ENCODE measurements at regions not wholly inside any gene's neighbourhood (a gene's known extent, or its start where the extent isn't known, plus 50 kb on each side); places are given as distances from the start of the nearest gene placed in this dataset.

- TF ChIP-seq YY1 (IDR thresholded peaks at IDR 0.05; ENCODE audit: low read depth) (no peak), NFIC (IDR thresholded peaks at IDR 0.05) (no peak), TCF12 (IDR thresholded peaks at IDR 0.05; ENCODE audit: low read depth) (no peak), EP300 (IDR thresholded peaks at IDR 0.05; ENCODE audit: borderline replicate concordance) (no peak), EGR1 (IDR thresholded peaks at IDR 0.05) (no peak), CREB1 (IDR thresholded peaks at IDR 0.05; ENCODE audit: low read depth) (no peak), FOXM1 (IDR thresholded peaks at IDR 0.05; ENCODE audit: borderline replicate concordance, low read depth) (no peak), TAF1 (IDR thresholded peaks at IDR 0.05; ENCODE audit: low read depth) (no peak), ZBTB7A (IDR thresholded peaks at IDR 0.05; ENCODE audit: low read depth) (no peak), CEBPB (IDR thresholded peaks at IDR 0.05) (no peak), USF1 (IDR thresholded peaks at IDR 0.05) (no peak), MAX (IDR thresholded peaks at IDR 0.05) (no peak), RAD21 (IDR thresholded peaks at IDR 0.05; ENCODE audit: low read depth) (no peak), TEAD4 (IDR thresholded peaks at IDR 0.05) (no peak), REST (IDR thresholded peaks at IDR 0.05; ENCODE audit: low read depth) (no peak)
These were observed 658.4 kb downstream of the MED13L start for GRCh38 chr12:115619061-115619460.

GRCh38 chr12:115618105-115618504 is 659.4 kb downstream of the MED13L start:
- TF ChIP-seq YY1 (IDR thresholded peaks at IDR 0.05; ENCODE audit: low read depth) (no peak), CREB1 (IDR thresholded peaks at IDR 0.05; ENCODE audit: low read depth) (no peak), EGR1 (IDR thresholded peaks at IDR 0.05) (no peak), TEAD4 (IDR thresholded peaks at IDR 0.05) (no peak), NFIC (IDR thresholded peaks at IDR 0.05) (no peak), ZBTB7A (IDR thresholded peaks at IDR 0.05; ENCODE audit: low read depth) (no peak), EP300 (IDR thresholded peaks at IDR 0.05; ENCODE audit: borderline replicate concordance) (no peak), USF1 (IDR thresholded peaks at IDR 0.05) (no peak), FOXM1 (IDR thresholded peaks at IDR 0.05; ENCODE audit: borderline replicate concordance, low read depth) (no peak)

GRCh38 chr12:115617391-115617790 is 660.1 kb downstream of the MED13L start:
- TF ChIP-seq FOXM1 (IDR thresholded peaks at IDR 0.05; ENCODE audit: borderline replicate concordance, low read depth), result no peak
- no peak for TF ChIP-seq YY1 (IDR thresholded peaks at IDR 0.05; ENCODE audit: low read depth)
- no peak for TF ChIP-seq CEBPB (IDR thresholded peaks at IDR 0.05)
- no peak for TF ChIP-seq ZBTB7A (IDR thresholded peaks at IDR 0.05; ENCODE audit: low read depth)
- TF ChIP-seq MAX (IDR thresholded peaks at IDR 0.05), result no peak
- no peak for TF ChIP-seq RAD21 (IDR thresholded peaks at IDR 0.05; ENCODE audit: low read depth)
- no peak for TF ChIP-seq EP300 (IDR thresholded peaks at IDR 0.05; ENCODE audit: borderline replicate concordance)
- TF ChIP-seq TAF1 (IDR thresholded peaks at IDR 0.05; ENCODE audit: low read depth), result no peak
- TF ChIP-seq CREB1 (IDR thresholded peaks at IDR 0.05; ENCODE audit: low read depth), result no peak
- TF ChIP-seq EGR1 (IDR thresholded peaks at IDR 0.05), result no peak
- no peak for TF ChIP-seq NFIC (IDR thresholded peaks at IDR 0.05)
- TF ChIP-seq TEAD4 (IDR thresholded peaks at IDR 0.05), result no peak

GRCh38 chr12:115611477-115611876 is 666.0 kb downstream of the MED13L start:
- no peak for TF ChIP-seq REST (IDR thresholded peaks at IDR 0.05; ENCODE audit: low read depth)
- no peak for TF ChIP-seq CREB1 (IDR thresholded peaks at IDR 0.05; ENCODE audit: low read depth)
- no peak for TF ChIP-seq CEBPB (IDR thresholded peaks at IDR 0.05)
- no peak for TF ChIP-seq EP300 (IDR thresholded peaks at IDR 0.05; ENCODE audit: borderline replicate concordance)
- TF ChIP-seq EGR1 (IDR thresholded peaks at IDR 0.05), result no peak
- TF ChIP-seq TCF12 (IDR thresholded peaks at IDR 0.05; ENCODE audit: low read depth), result no peak
- TF ChIP-seq TEAD4 (IDR thresholded peaks at IDR 0.05), result no peak
- no peak for TF ChIP-seq MAX (IDR thresholded peaks at IDR 0.05)
- no peak for TF ChIP-seq NFIC (IDR thresholded peaks at IDR 0.05)
- no peak for TF ChIP-seq USF1 (IDR thresholded peaks at IDR 0.05)

GRCh38 chr12:115609347-115609746 is 668.1 kb downstream of the MED13L start:
- TF ChIP-seq RAD21 (IDR thresholded peaks at IDR 0.05; ENCODE audit: low read depth) (no peak), TEAD4 (IDR thresholded peaks at IDR 0.05) (no peak)

- TF ChIP-seq ZBTB7A (IDR thresholded peaks at IDR 0.05; ENCODE audit: low read depth), result no peak
- TF ChIP-seq CREB1 (IDR thresholded peaks at IDR 0.05; ENCODE audit: low read depth), result no peak
- no peak for TF ChIP-seq USF1 (IDR thresholded peaks at IDR 0.05)
- TF ChIP-seq RAD21 (IDR thresholded peaks at IDR 0.05; ENCODE audit: low read depth), result no peak
- TF ChIP-seq TCF12 (IDR thresholded peaks at IDR 0.05; ENCODE audit: low read depth), result no peak
- TF ChIP-seq EGR1 (IDR thresholded peaks at IDR 0.05), result no peak
These were observed 671.5 kb downstream of the MED13L start for GRCh38 chr12:115606040-115606439.
